Hepatocyte (in vitro differentiated cells): ENCODE measurements at regions not wholly inside any gene's neighbourhood (a gene's known extent, or its start where the extent isn't known, plus 50 kb on each side); places are given as distances from the start of the nearest gene placed in this dataset.

Source experiments
- DNase-seq: peaks from one replicate; pipeline ENCODE4 v3.0.0-alpha.2; 2016; ENCODE audit warnings: low spot score
- H2AFZ ChIP-seq: fragments of 200-600 bp; sonication (generic); 2 replicates; pipeline ENCODE4 v1.6.0; 2016; ENCODE audit warnings: antibody characterized with exemption, mild to moderate bottlenecking
- H3K27ac ChIP-seq: fragments of 200-600 bp; sonication (generic); 2 replicates; pipeline ENCODE4 v1.5.1; 2016; ENCODE audit warnings: mild to moderate bottlenecking
- H3K27me3 ChIP-seq: fragments of 200-600 bp; sonication (generic); 2 replicates; pipeline ENCODE4 v1.6.1; 2016
- H3K36me3 ChIP-seq: fragments of 200-600 bp; sonication (generic); replicated peaks from 2 replicates; pipeline ENCODE4 v1.5.1; 2016; ENCODE audit warnings: low read depth; ENCODE audit not compliant: insufficient read depth
- H3K4me1 ChIP-seq: fragments of 200-600 bp; sonication (generic); 2 replicates; pipeline ENCODE4 v1.5.1; 2016; ENCODE audit warnings: mild to moderate bottlenecking, moderate library complexity; ENCODE audit not compliant: insufficient read depth
- H3K4me2 ChIP-seq: fragments of 200-600 bp; sonication (generic); 2 replicates; pipeline ENCODE4 v1.6.0; 2016
- H3K4me3 ChIP-seq: fragments of 200-600 bp; sonication (generic); 2 replicates; pipeline ENCODE4 v1.5.1; 2016; ENCODE audit warnings: mild to moderate bottlenecking
- H3K79me2 ChIP-seq: fragments of 200-600 bp; sonication (generic); 2 replicates; pipeline ENCODE4 v1.6.0; 2017; ENCODE audit warnings: mild to moderate bottlenecking
- H3K9me2 ChIP-seq: fragments of 200-600 bp; sonication (generic); replicated peaks from 2 replicates; pipeline ENCODE4 v1.6.0; 2017; ENCODE audit warnings: mild to moderate bottlenecking; ENCODE audit not compliant: insufficient read depth
- H3K9me3 ChIP-seq: fragments of 200-600 bp; sonication (generic); 2 replicates; pipeline ENCODE4 v1.5.1; 2016; ENCODE audit warnings: low read depth, mild to moderate bottlenecking
- H4K20me1 ChIP-seq: fragments of 200-600 bp; sonication (generic); 2 replicates; pipeline ENCODE4 v1.6.0; 2016; ENCODE audit warnings: mild to moderate bottlenecking; ENCODE audit not compliant: insufficient read depth, poor library complexity, severe bottlenecking
- CTCF ChIP-seq: fragments of 200-600 bp; sonication (generic); IDR thresholded peaks from 2 replicates; pipeline ENCODE4 v1.5.1; 2016; ENCODE audit warnings: antibody characterized with exemption, mild to moderate bottlenecking; ENCODE audit not compliant: poor library complexity
- EZH2 ChIP-seq: fragments of 200-600 bp; sonication (generic); IDR thresholded peaks from 2 replicates; pipeline ENCODE4 v1.6.1; 2016; ENCODE audit warnings: antibody characterized with exemption, mild to moderate bottlenecking, borderline replicate concordance
- EZH2phosphoT487 ChIP-seq: fragments of 200-600 bp; sonication (generic); IDR thresholded peaks from one replicate; pipeline ENCODE4 v1.6.1; 2018; ENCODE audit warnings: antibody characterized with exemption, mild to moderate bottlenecking, low read depth, moderate library complexity; ENCODE audit not compliant: unreplicated experiment, severe bottlenecking
- WGBS: methylation state at CpG from one replicate; pipeline ENCODE4 v1.1.6; 2016; ENCODE audit warnings: low lambda C conversion rate; ENCODE audit errors: missing lambda C conversion rate; 5-methylcytosine and 5-hydroxymethylcytosine counted together

- Histone ChIP-seq H3K27ac (no peak overlapping the region), H3K4me1 (no peaks in the 10 kb centered on the region), H3K9me2 (no peaks in the 10 kb centered on the region), H3K79me2 (no peaks in the 10 kb centered on the region), H3K36me3 (no peaks in the 10 kb centered on the region), H2AFZ (no peak overlapping the region), H4K20me1 (no peaks in the 10 kb centered on the region), H3K4me3 (no peak overlapping the region), H3K27me3 (no peaks in the 10 kb centered on the region), H3K4me2 (no peak overlapping the region), H3K9me3 (no peaks in the 10 kb centered on the region)
- WGBS, result 65% methylated on average over 2 of the region's 2 CpGs
- no peak for DNase-seq
- TF ChIP-seq CTCF (no peak), EZH2 (no peak), EZH2phosphoT487 (no peak)
These were observed 272.6 kb downstream of the FOXG1 start for GRCh38 chr14:29039171-29039570.

- no peak overlapping the region for H2AFZ ChIP-seq
- DNase-seq, result no peak
- TF ChIP-seq EZH2, result no peak
- TF ChIP-seq EZH2phosphoT487, result no peak
- no peak for TF ChIP-seq CTCF
- no peaks in the 10 kb centered on the region for H3K36me3 ChIP-seq
- no peak overlapping the region for H3K4me2 ChIP-seq
- H3K79me2 ChIP-seq, result no peaks in the 10 kb centered on the region
- H3K9me2 ChIP-seq, result no peaks in the 10 kb centered on the region
- no peaks in the 10 kb centered on the region for H4K20me1 ChIP-seq
- no peaks in the 10 kb centered on the region for H3K27me3 ChIP-seq
- no peak overlapping the region for H3K4me3 ChIP-seq
- H3K27ac ChIP-seq, result no peak overlapping the region
- no peaks in the 10 kb centered on the region for H3K9me3 ChIP-seq
- WGBS, result 87% methylated on average over 2 of the region's 2 CpGs
- H3K4me1 ChIP-seq, result no peaks in the 10 kb centered on the region
These were observed 276.0 kb downstream of the FOXG1 start for GRCh38 chr14:29042551-29042950.

- Histone ChIP-seq H4K20me1 (no peaks in the 10 kb centered on the region), H3K27me3 (no peaks in the 10 kb centered on the region), H3K4me3 (no peak overlapping the region), H3K9me3 (no peaks in the 10 kb centered on the region), H3K36me3 (no peaks in the 10 kb centered on the region), H3K27ac (no peak overlapping the region), H3K9me2 (no peaks in the 10 kb centered on the region), H2AFZ (no peak overlapping the region), H3K79me2 (no peaks in the 10 kb centered on the region), H3K4me2 (no peak overlapping the region), H3K4me1 (no peaks in the 10 kb centered on the region)
- DNase-seq, result no peak
- 93% methylated on average over 2 of the region's 2 CpGs for WGBS
- TF ChIP-seq EZH2phosphoT487 (no peak), CTCF (no peak), EZH2 (no peak)
These were observed 277.1 kb downstream of the FOXG1 start for GRCh38 chr14:29043737-29044136.

GRCh38 chr14:29045237-29045636 lies 278.6 kb downstream of the FOXG1 start:
- no peak for DNase-seq
- WGBS, result 72% methylated on average over 2 of the region's 2 CpGs

More at GRCh38 chr14:29045237-29045636, 278.6 kb downstream of the FOXG1 start:
- H3K36me3 ChIP-seq, result no peaks in the 10 kb centered on the region
- H4K20me1 ChIP-seq, result no peaks in the 10 kb centered on the region
- no peaks in the 10 kb centered on the region for H3K27me3 ChIP-seq
- H3K4me3 ChIP-seq, result no peak overlapping the region
- no peaks in the 10 kb centered on the region for H3K9me3 ChIP-seq
- no peaks in the 10 kb centered on the region for H3K79me2 ChIP-seq
- no peaks in the 10 kb centered on the region for H3K4me1 ChIP-seq
- no peaks in the 10 kb centered on the region for H3K9me2 ChIP-seq
- H3K27ac ChIP-seq, result no peak overlapping the region
- no peak for TF ChIP-seq CTCF
- no peak for TF ChIP-seq EZH2
- no peak for TF ChIP-seq EZH2phosphoT487
- H3K4me2 ChIP-seq, result no peak overlapping the region
- no peak overlapping the region for H2AFZ ChIP-seq
